Mesenchymal stem cell (in vitro differentiated cells and primary cell): ENCODE measurements at regions not wholly inside any gene's neighbourhood (a gene's known extent, or its start where the extent isn't known, plus 50 kb on each side); places are given as distances from the start of the nearest gene placed in this dataset.

Experiments
- DNase-seq: peaks from one replicate; pipeline ENCODE4 v3.0.0-alpha.2; 2013
- H2AFZ ChIP-seq: one replicate; pipeline ENCODE4 v1.6.1; 2013; ENCODE audit warnings: low read depth, mild to moderate bottlenecking, control low read depth, inconsistent platforms, low read length, moderate library complexity
- H2AK5ac ChIP-seq: 2 replicates; pipeline ENCODE4 v1.6.1; 2013; ENCODE audit warnings: low read length, moderate library complexity, mild to moderate bottlenecking, inconsistent platforms; ENCODE audit not compliant: severe bottlenecking
- H2BK120ac ChIP-seq: one replicate; pipeline ENCODE4 v1.6.1; 2013; ENCODE audit warnings: low read depth, mild to moderate bottlenecking, inconsistent platforms, low read length, moderate library complexity
- H2BK12ac ChIP-seq, 2 experiments: one replicate each; pipeline ENCODE4 v1.6.1; 2013; ENCODE audit warnings: inconsistent platforms in 2 of 2, low read length in 2 of 2, mild to moderate bottlenecking in 2 of 2, moderate library complexity in 2 of 2, control low read depth in 1 of 2
- H2BK15ac ChIP-seq: one replicate; pipeline ENCODE4 v1.6.1; 2013; ENCODE audit warnings: mild to moderate bottlenecking, low read depth, inconsistent platforms; ENCODE audit not compliant: poor library complexity, severe bottlenecking
- H2BK5ac ChIP-seq: 2 replicates; pipeline ENCODE4 v1.6.1; 2013; ENCODE audit warnings: low read depth, mild to moderate bottlenecking, low read length, control low read depth, inconsistent platforms; ENCODE audit not compliant: poor library complexity, severe bottlenecking
- H3K14ac ChIP-seq, 2 experiments: one replicate each; pipeline ENCODE4 v1.6.1; 2013; ENCODE audit warnings: inconsistent platforms in 2 of 2, low read length in 2 of 2, control low read depth in 1 of 2, mild to moderate bottlenecking in 1 of 2, moderate library complexity in 1 of 2
- H3K18ac ChIP-seq, 2 experiments: one replicate each; pipeline ENCODE4 v1.6.1; 2013; ENCODE audit warnings: inconsistent platforms in 2 of 2, low read length in 2 of 2, control low read depth in 1 of 2, low read depth in 1 of 2, mild to moderate bottlenecking in 1 of 2
- H3K23ac ChIP-seq, 2 experiments: one replicate each; pipeline ENCODE4 v1.6.1; 2013; ENCODE audit warnings: inconsistent platforms in 2 of 2, low read length in 2 of 2, mild to moderate bottlenecking in 2 of 2, moderate library complexity in 2 of 2, control low read depth in 1 of 2
- H3K27ac ChIP-seq: 2 replicates; pipeline ENCODE4 v1.5.1; 2013; ENCODE audit warnings: mild to moderate bottlenecking, moderate library complexity, low read length, control low read depth, inconsistent platforms; ENCODE audit not compliant: poor library complexity, severe bottlenecking
- H3K27me3 ChIP-seq, 2 experiments: 2 replicates each; pipeline versions ENCODE4 v1.6.1 to v1.7.0; 2013; ENCODE audit warnings: low read length in 2 of 2, mild to moderate bottlenecking in 2 of 2, moderate library complexity in 2 of 2, control low read depth in 1 of 2, inconsistent platforms in 1 of 2; ENCODE audit not compliant: control insufficient read depth in 1 of 2, insufficient read depth in 1 of 2
- H3K36me3 ChIP-seq, 2 experiments: 2 replicates each; pipeline versions ENCODE4 v1.6.1 to v1.7.0; 2013; ENCODE audit warnings: low read length in 2 of 2, control low read depth in 1 of 2, inconsistent platforms in 1 of 2, low read depth in 1 of 2, mild to moderate bottlenecking in 1 of 2; ENCODE audit not compliant: insufficient read depth in 2 of 2, control insufficient read depth in 1 of 2
- H3K4ac ChIP-seq, 2 experiments: one replicate each; pipeline ENCODE4 v1.6.1; 2013; ENCODE audit warnings: inconsistent platforms in 2 of 2, low read length in 2 of 2, mild to moderate bottlenecking in 2 of 2, moderate library complexity in 2 of 2, control low read depth in 1 of 2, low read depth in 1 of 2
- H3K4me1 ChIP-seq: 2 replicates; pipeline ENCODE4 v1.6.1; 2013; ENCODE audit warnings: low read depth, low read length, control low read depth; ENCODE audit not compliant: control insufficient read depth, insufficient read depth
- H3K4me2 ChIP-seq: 2 replicates; pipeline ENCODE4 v1.6.1; 2013; ENCODE audit warnings: low read length, mild to moderate bottlenecking, inconsistent platforms; ENCODE audit not compliant: poor library complexity, severe bottlenecking
- H3K4me3 ChIP-seq, 2 experiments: 2 replicates each; pipeline versions ENCODE4 v1.5.1 to v1.7.0; 2013; ENCODE audit warnings: low read length in 2 of 2, mild to moderate bottlenecking in 2 of 2, control low read depth in 1 of 2, low read depth in 1 of 2; ENCODE audit not compliant: insufficient read depth in 1 of 2
- H3K79me1 ChIP-seq: replicated peaks from 2 replicates; pipeline ENCODE4 v1.6.1; 2013; ENCODE audit warnings: mild to moderate bottlenecking, control low read depth, low read length, inconsistent platforms; ENCODE audit not compliant: poor library complexity, severe bottlenecking
- H3K9ac ChIP-seq: 2 replicates; pipeline ENCODE4 v1.7.0; 2013; ENCODE audit warnings: mild to moderate bottlenecking, low read length, moderate library complexity
- H3K9me3 ChIP-seq: 2 replicates; pipeline ENCODE4 v1.7.0; 2013; ENCODE audit warnings: mild to moderate bottlenecking, low read length; ENCODE audit not compliant: control insufficient read depth
- H4K8ac ChIP-seq: one replicate; pipeline ENCODE4 v1.6.1; 2013; ENCODE audit warnings: inconsistent platforms, mild to moderate bottlenecking, low read length, moderate library complexity
- H4K91ac ChIP-seq: one replicate; pipeline ENCODE4 v1.6.1; 2013; ENCODE audit warnings: mild to moderate bottlenecking, low read length, inconsistent platforms
- WGBS: methylation state at CpG from one replicate; pipeline ENCODE4 v1.1.7; 2013; ENCODE audit warnings: mixed read lengths; 5-methylcytosine and 5-hydroxymethylcytosine counted together

DNA sequence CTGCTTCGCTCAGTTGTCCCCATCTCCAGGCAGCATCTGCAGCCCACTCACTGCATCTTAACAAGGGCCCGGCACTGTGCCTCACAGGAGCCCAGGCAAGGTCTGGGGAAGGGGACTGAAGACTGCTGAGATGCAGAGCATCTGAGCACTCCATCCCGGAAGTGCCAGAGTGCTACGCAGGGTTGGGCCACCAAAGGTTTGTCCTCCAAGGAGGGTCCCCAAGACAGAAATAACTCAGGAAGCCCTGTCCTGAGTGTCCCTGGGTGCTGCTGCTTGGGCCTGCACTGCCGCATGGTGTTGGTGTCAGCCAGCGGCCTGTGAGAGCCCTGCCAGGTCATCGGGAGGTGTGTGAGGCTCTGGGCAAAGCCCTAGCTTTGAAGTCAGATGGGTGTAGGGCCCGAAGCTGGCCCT is 288.2 kb upstream of the ZMIZ1 start:
- 99% methylated on average over 7 of the region's 8 CpGs for WGBS
- H2BK12ac ChIP-seq, result no peak overlapping the region
- H3K27ac ChIP-seq, result no peak overlapping the region
- H3K36me3 ChIP-seq, result no peaks in the 10 kb centered on the region
- no peak overlapping the region for H3K4me2 ChIP-seq
- no peak overlapping the region for H2BK15ac ChIP-seq
- H3K14ac ChIP-seq, result no peak overlapping the region
- no peak overlapping the region for H3K4ac ChIP-seq
- H2BK120ac ChIP-seq, result no peak overlapping the region
- no peak overlapping the region for H3K18ac ChIP-seq
- H4K8ac ChIP-seq, result no peak overlapping the region
- H3K9me3 ChIP-seq, result peaks cover 14% of the 10 kb centered on the region
- H4K91ac ChIP-seq, result no peak overlapping the region
- DNase-seq, result no peak
- no peak overlapping the region for H2BK5ac ChIP-seq
- H3K27me3 ChIP-seq, result no peaks in the 10 kb centered on the region
- no peak overlapping the region for H3K4me3 ChIP-seq
- H2AK5ac ChIP-seq, result peak overlapping the region; percentile 44
- H3K79me1 ChIP-seq, result no peaks in the 10 kb centered on the region
- no peak overlapping the region for H3K9ac ChIP-seq
- peaks cover 35% of the 10 kb centered on the region for H3K4me1 ChIP-seq
- H3K23ac ChIP-seq, result no peak overlapping the region
- no peak overlapping the region for H2AFZ ChIP-seq

DNA sequence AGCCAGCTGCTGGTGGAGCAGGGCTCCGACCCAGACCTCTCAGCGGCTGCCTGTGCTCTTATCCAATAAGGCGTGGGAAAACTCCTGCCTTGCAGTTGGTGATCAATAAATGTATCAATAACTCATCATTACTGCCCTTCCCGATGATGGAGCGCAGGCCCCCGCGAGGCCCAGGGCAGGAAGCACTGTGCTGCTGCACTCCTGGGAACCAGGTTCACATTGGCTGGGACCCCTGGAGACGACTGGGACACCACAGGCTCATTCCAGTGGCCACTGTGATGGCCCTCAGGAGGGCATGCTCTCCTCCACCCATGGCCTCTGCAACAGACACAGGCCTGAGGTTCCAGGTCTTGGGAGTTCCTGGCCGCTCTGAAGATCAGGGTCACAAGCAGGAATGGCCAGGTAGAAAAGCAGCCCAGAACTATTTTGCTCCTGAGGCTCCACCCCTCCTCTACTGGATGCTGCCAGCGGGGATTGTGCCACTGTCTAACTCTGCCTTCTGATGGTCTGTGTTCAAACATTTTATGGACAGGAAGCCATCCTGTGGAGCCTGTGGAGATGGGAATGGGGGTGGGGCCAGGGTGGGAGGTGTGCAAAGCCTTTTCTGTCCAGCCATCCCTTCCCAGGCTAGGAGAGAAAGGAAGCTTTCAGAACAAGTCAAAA is 287.4 kb upstream of the ZMIZ1 start:
- WGBS, result 92% methylated on average over 10 of the region's 10 CpGs
- Histone ChIP-seq H3K4ac (no peak overlapping the region), H2BK5ac (no peak overlapping the region), H3K9me3 (peaks cover 14% of the 10 kb centered on the region), H3K18ac (no peak overlapping the region), H2AK5ac (peak overlapping the region; percentile 37), H3K4me1 (peaks cover 32% of the 10 kb centered on the region), H3K4me3 (no peak overlapping the region), H4K8ac (no peak overlapping the region), H3K4me2 (no peak overlapping the region), H4K91ac (peak overlapping the region; percentile 32), H3K79me1 (no peaks in the 10 kb centered on the region), H2AFZ (no peak overlapping the region), H3K27me3 (no peaks in the 10 kb centered on the region), H2BK15ac (no peak overlapping the region), H3K36me3 (no peaks in the 10 kb centered on the region), H3K27ac (no peak overlapping the region), H2BK12ac (no peak overlapping the region), H3K23ac (no peak overlapping the region), H3K14ac (no peak overlapping the region), H3K9ac (no peak overlapping the region), H2BK120ac (no peak overlapping the region)
- no peak for DNase-seq

DNA sequence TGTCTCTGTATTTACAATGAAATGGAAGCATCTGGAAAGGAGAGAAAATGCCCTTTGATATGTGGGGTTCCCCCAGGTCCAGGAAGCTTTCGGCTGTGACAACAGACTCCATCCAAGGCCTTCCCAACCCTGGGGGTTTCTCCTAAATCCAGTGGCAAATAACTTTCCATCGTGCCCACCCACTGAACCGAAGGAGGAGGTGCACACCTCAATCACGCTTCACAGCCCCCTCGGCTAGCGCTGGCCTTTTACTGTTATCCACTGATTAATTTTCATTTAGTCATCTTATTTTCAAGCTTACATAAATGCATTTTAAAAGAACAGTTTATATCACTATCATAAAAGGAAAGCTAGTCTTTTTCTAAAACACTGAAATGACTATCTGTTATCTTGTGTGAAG is 286.8 kb upstream of the ZMIZ1 start:
- H3K79me1 ChIP-seq, result no peaks in the 10 kb centered on the region
- WGBS, result 92% methylated on average over 6 of the region's 6 CpGs
- peaks cover 14% of the 10 kb centered on the region for H3K9me3 ChIP-seq
- no peak overlapping the region for H3K23ac ChIP-seq
- H3K4me1 ChIP-seq, result peaks cover 30% of the 10 kb centered on the region
- H3K4me2 ChIP-seq, result no peak overlapping the region
- H3K14ac ChIP-seq, result no peak overlapping the region
- H2BK5ac ChIP-seq, result no peak overlapping the region
- H4K8ac ChIP-seq, result no peak overlapping the region
- no peak overlapping the region for H3K27ac ChIP-seq
- H3K4ac ChIP-seq, result no peak overlapping the region
- H2AK5ac ChIP-seq, result no peak overlapping the region
- H2BK15ac ChIP-seq, result no peak overlapping the region
- H3K27me3 ChIP-seq, result no peaks in the 10 kb centered on the region
- no peak overlapping the region for H2BK12ac ChIP-seq
- H4K91ac ChIP-seq, result no peak overlapping the region
- H3K18ac ChIP-seq, result no peak overlapping the region
- no peak for DNase-seq
- H2AFZ ChIP-seq, result no peak overlapping the region
- no peaks in the 10 kb centered on the region for H3K36me3 ChIP-seq
- H3K4me3 ChIP-seq, result no peak overlapping the region
- no peak overlapping the region for H2BK120ac ChIP-seq
- H3K9ac ChIP-seq, result no peak overlapping the region

DNA sequence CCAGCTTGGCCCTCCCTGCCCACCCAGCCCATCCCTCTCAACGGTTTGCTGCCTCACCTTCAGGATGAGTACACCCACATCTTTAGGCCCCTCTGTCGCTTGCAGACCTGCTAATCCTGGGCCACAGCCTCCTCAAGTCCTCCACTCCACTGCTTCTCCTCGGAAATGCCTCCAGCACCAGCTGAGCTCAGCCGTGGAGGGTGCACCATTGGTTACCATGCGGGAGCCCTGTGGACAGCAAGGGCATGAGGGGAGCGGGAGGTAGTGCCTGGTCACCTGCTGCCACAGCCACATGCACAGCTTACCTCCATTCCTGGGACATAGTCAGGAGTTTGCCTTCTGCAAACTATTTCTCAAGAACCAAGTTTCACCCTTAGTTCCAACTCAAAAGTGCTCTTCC is 286.3 kb upstream of the ZMIZ1 start:
- H2BK5ac ChIP-seq, result no peak overlapping the region
- no peak overlapping the region for H2BK15ac ChIP-seq
- no peak overlapping the region for H3K4me2 ChIP-seq
- no peak overlapping the region for H3K27ac ChIP-seq
- DNase-seq, result no peak
- H3K9me3 ChIP-seq, result peaks cover 14% of the 10 kb centered on the region
- no peak overlapping the region for H2AFZ ChIP-seq
- no peak overlapping the region for H3K18ac ChIP-seq
- H3K4me3 ChIP-seq, result no peak overlapping the region
- H3K4ac ChIP-seq, result no peak overlapping the region
- no peaks in the 10 kb centered on the region for H3K36me3 ChIP-seq
- H3K4me1 ChIP-seq, result peaks cover 25% of the 10 kb centered on the region
- H3K27me3 ChIP-seq, result no peaks in the 10 kb centered on the region
- WGBS, result 86% methylated on average over 6 of the region's 6 CpGs
- no peak overlapping the region for H3K9ac ChIP-seq
- no peak overlapping the region for H4K8ac ChIP-seq
- no peak overlapping the region for H2BK120ac ChIP-seq
- no peak overlapping the region for H2BK12ac ChIP-seq
- no peak overlapping the region for H2AK5ac ChIP-seq
- H3K23ac ChIP-seq, result no peak overlapping the region
- H3K79me1 ChIP-seq, result no peaks in the 10 kb centered on the region
- no peak overlapping the region for H3K14ac ChIP-seq
- no peak overlapping the region for H4K91ac ChIP-seq
